Loucy (cell line): ENCODE measurements at regions not wholly inside any gene's neighbourhood (a gene's known extent, or its start where the extent isn't known, plus 50 kb on each side); places are given as distances from the start of the nearest gene placed in this dataset.
A peak's percentile ranks its signal among the peaks of the same experiment; 100 is the strongest.

Experiments
- H2AFZ ChIP-seq: fragments of 200-600 bp; sonication (generic); 2 replicates; pipeline ENCODE4 v1.6.0; 2016; ENCODE audit warnings: antibody characterized with exemption, mild to moderate bottlenecking, low read length, moderate library complexity
- H3F3A ChIP-seq: fragments of 200-600 bp; 2 replicates; pipeline ENCODE4 v1.6.0; 2016; ENCODE audit warnings: antibody characterized with exemption, low read depth, mild to moderate bottlenecking
- H3K27me3 ChIP-seq: fragments of 200-600 bp; sonication (generic); 2 replicates; pipeline ENCODE4 v1.6.1; 2014; ENCODE audit warnings: low read length, mild to moderate bottlenecking; ENCODE audit not compliant: insufficient read depth, poor library complexity, severe bottlenecking
- H3K36me3 ChIP-seq: fragments of 200-600 bp; sonication (generic); 2 replicates; pipeline ENCODE4 v1.6.1; 2016; ENCODE audit warnings: low read length; ENCODE audit not compliant: insufficient read depth
- H3K4me1 ChIP-seq: fragments of 200-600 bp; sonication (generic); 2 replicates; pipeline ENCODE4 v1.5.1; 2014; ENCODE audit warnings: low read length, mild to moderate bottlenecking; ENCODE audit not compliant: insufficient read depth, poor library complexity, severe bottlenecking
- H3K4me2 ChIP-seq: fragments of 200-600 bp; sonication (generic); 2 replicates; pipeline ENCODE4 v1.6.0; 2014; ENCODE audit warnings: antibody characterized with exemption, low read length, low read depth, mild to moderate bottlenecking; ENCODE audit not compliant: poor library complexity, severe bottlenecking
- H3K4me3 ChIP-seq: fragments of 200-600 bp; sonication (generic); 2 replicates; pipeline ENCODE4 v1.5.1; 2014; ENCODE audit warnings: low read length, mild to moderate bottlenecking, mixed read lengths; ENCODE audit not compliant: poor library complexity, severe bottlenecking
- H3K79me2 ChIP-seq: fragments of 200-600 bp; sonication (generic); 2 replicates; pipeline ENCODE4 v1.6.1; 2014; ENCODE audit warnings: low read length; ENCODE audit not compliant: insufficient read depth
- H3K9ac ChIP-seq: fragments of 200-600 bp; sonication (generic); 2 replicates; pipeline ENCODE4 v1.6.0; 2014; ENCODE audit warnings: mild to moderate bottlenecking, low read depth, low read length, moderate library complexity; ENCODE audit not compliant: poor library complexity, severe bottlenecking
- H3K9me2 ChIP-seq: fragments of 200-600 bp; sonication (generic); replicated peaks from 2 replicates; pipeline ENCODE4 v1.6.1; 2016; ENCODE audit warnings: low read depth, low read length, mixed read lengths
- H3K9me3 ChIP-seq: fragments of 200-600 bp; sonication (generic); 2 replicates; pipeline ENCODE4 v1.6.1; 2014; ENCODE audit warnings: mild to moderate bottlenecking, antibody characterized with exemption, low read length, low read depth; ENCODE audit not compliant: insufficient read depth
- H4K20me1 ChIP-seq: fragments of 200-600 bp; sonication (generic); 2 replicates; pipeline ENCODE4 v1.6.0; 2014; ENCODE audit warnings: antibody characterized with exemption, low read length, mild to moderate bottlenecking; ENCODE audit not compliant: insufficient read depth, poor library complexity, severe bottlenecking
- EZH2phosphoT487 ChIP-seq: fragments of 200-600 bp; IDR thresholded peaks from 2 replicates; pipeline ENCODE4 v1.6.1; 2018; ENCODE audit warnings: antibody characterized with exemption, mild to moderate bottlenecking, moderate library complexity, borderline replicate concordance
- TF ChIP-seq, protein P1 (sequence below): fragments of 200-600 bp; sonication (generic); conservative IDR thresholded peaks from 2 replicates; pipeline ENCODE4 v1.5.1; 2014; ENCODE audit warnings: mild to moderate bottlenecking, antibody characterized with exemption, low read length

DNA sequence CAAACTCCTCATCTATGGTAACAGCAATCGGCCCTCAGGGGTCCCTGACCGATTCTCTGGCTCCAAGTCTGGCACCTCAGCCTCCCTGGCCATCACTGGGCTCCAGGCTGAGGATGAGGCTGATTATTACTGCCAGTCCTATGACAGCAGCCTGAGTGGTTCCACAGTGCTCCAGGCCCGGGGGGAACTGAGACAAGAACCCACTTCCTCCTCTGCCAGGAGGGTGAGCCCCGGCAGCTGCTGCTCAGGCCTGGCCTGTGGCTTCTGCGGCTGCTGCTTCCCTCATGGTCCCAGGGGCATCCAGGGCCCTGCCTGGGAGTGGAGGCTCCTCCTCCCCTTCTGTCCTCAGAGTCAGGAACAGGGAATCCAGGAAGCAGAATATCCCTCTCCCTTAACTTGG, 98.4 kb downstream of the ZNF280B start:
- peak overlapping the region; percentile 26 for H3K9ac ChIP-seq
- no peaks in the 10 kb centered on the region for H3K27me3 ChIP-seq
- H2AFZ ChIP-seq: no peak overlapping the region

DNA sequence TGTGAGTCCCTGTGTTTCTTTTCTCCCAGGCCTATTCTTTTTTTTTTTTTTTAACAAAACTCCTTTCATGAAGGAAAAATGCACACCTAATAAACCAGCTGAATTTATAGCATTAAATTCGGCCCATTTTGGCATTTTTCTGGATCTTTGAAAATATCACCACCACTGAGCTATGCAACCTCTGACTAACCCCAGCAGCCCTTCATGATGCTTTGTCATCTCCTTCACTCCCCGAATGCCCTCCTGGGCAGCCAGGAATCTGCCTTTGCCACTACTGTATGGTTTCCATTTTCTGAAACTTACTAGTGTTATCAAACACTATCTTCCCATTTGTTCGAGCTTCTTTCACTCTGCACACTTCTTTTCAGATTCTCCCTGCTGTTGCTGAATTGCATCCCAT, 97.9 kb downstream of the ZNF280B start:
- H3K79me2 ChIP-seq: no peaks in the 10 kb centered on the region
- H3K9me2 ChIP-seq: no peaks in the 10 kb centered on the region
- peak overlapping the region; percentile 26 for H3K9ac ChIP-seq
- no peaks in the 10 kb centered on the region for H3K27me3 ChIP-seq
- H3K4me1 ChIP-seq: peaks cover 12% of the 10 kb centered on the region
- H3F3A ChIP-seq: no peaks in the 10 kb centered on the region
- no peaks in the 10 kb centered on the region for H3K36me3 ChIP-seq
- TF ChIP-seq EZH2phosphoT487: no peak
- TF ChIP-seq, protein P1, sequence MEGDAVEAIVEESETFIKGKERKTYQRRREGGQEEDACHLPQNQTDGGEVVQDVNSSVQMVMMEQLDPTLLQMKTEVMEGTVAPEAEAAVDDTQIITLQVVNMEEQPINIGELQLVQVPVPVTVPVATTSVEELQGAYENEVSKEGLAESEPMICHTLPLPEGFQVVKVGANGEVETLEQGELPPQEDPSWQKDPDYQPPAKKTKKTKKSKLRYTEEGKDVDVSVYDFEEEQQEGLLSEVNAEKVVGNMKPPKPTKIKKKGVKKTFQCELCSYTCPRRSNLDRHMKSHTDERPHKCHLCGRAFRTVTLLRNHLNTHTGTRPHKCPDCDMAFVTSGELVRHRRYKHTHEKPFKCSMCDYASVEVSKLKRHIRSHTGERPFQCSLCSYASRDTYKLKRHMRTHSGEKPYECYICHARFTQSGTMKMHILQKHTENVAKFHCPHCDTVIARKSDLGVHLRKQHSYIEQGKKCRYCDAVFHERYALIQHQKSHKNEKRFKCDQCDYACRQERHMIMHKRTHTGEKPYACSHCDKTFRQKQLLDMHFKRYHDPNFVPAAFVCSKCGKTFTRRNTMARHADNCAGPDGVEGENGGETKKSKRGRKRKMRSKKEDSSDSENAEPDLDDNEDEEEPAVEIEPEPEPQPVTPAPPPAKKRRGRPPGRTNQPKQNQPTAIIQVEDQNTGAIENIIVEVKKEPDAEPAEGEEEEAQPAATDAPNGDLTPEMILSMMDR: no peak
- no peak overlapping the region for H3K4me3 ChIP-seq
- no peak overlapping the region for H2AFZ ChIP-seq
- no peaks in the 10 kb centered on the region for H3K9me3 ChIP-seq
- H3K4me2 ChIP-seq: peak overlapping the region; percentile 63
- no peaks in the 10 kb centered on the region for H4K20me1 ChIP-seq

More for the DNA sequence above, 98.4 kb downstream of the ZNF280B start:
- peaks cover 12% of the 10 kb centered on the region for H3K4me1 ChIP-seq
- H3K79me2 ChIP-seq: no peaks in the 10 kb centered on the region
- no peaks in the 10 kb centered on the region for H3F3A ChIP-seq
- H3K4me3 ChIP-seq: peak overlapping the region; percentile 38
- TF ChIP-seq, protein P1: no peak
- no peak for TF ChIP-seq EZH2phosphoT487
- H3K9me3 ChIP-seq: no peaks in the 10 kb centered on the region
- no peaks in the 10 kb centered on the region for H3K9me2 ChIP-seq
- H3K4me2 ChIP-seq: peak overlapping the region; percentile 63
- no peaks in the 10 kb centered on the region for H3K36me3 ChIP-seq
- H4K20me1 ChIP-seq: no peaks in the 10 kb centered on the region

DNA sequence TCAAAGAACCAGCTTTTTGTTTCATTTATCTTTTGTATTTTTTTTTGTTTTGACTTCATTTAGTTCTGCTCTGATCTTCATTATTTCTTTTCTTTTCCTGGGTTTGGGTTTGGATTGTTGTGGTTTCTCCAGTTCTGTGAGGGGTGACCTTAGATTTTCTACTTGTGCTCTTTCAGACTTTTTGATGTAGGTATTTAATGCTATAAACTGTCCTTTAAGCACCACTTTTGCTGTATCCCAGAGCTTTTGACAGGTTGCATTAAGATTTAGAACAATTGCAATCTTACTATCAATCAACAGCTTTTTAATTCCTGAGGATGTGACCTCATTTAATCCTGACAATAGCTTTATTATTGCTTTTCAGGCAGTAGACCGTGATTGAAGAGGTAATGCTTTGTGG, 94.3 kb downstream of the ZNF280B start:
- no peak overlapping the region for H3K4me2 ChIP-seq
- H3K79me2 ChIP-seq: no peaks in the 10 kb centered on the region
- no peak for TF ChIP-seq EZH2phosphoT487
- TF ChIP-seq, protein P1: no peak
- H3K36me3 ChIP-seq: no peaks in the 10 kb centered on the region
- H3F3A ChIP-seq: no peaks in the 10 kb centered on the region
- H3K4me3 ChIP-seq: no peak overlapping the region
- H2AFZ ChIP-seq: no peak overlapping the region
- no peak overlapping the region for H3K9ac ChIP-seq
- H3K27me3 ChIP-seq: peaks cover 3% of the 10 kb centered on the region
- H3K9me2 ChIP-seq: no peaks in the 10 kb centered on the region
- no peaks in the 10 kb centered on the region for H3K9me3 ChIP-seq
- H4K20me1 ChIP-seq: no peaks in the 10 kb centered on the region
- H3K4me1 ChIP-seq: peaks cover 12% of the 10 kb centered on the region
